ENCODE measurements at regions not wholly inside any gene's neighbourhood (a gene's known extent, or its start where the extent isn't known, plus 50 kb on each side); places are given as distances from the start of the nearest gene placed in this dataset.
"Not testable (repeated sequence)": the region's sequence is repeated elsewhere in the genome, so short reads cannot be mapped to it uniquely, and the experiment has no call there.

DNA sequence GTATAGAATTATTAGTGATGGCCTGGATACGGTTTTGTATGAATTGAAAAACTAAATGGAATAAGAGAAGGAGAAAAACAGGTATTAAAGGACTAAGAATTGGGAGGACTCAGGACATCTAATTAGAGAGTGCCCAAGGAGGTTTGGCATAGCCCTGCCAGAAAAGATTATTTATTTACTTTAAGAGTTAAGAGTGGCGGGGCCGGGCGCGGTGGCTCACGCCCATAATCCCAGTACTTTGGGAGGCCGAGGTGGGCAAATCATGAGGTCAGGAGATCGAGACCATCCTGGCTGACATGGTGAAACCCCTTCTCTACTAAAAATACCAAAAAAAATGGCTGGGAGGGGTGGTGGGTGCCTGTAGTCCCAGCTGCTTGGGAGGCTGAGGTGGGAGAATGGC, 115.2 kb upstream of the KCNJ3 start:
- FAIRE-seq = not testable (repeated sequence)

DNA sequence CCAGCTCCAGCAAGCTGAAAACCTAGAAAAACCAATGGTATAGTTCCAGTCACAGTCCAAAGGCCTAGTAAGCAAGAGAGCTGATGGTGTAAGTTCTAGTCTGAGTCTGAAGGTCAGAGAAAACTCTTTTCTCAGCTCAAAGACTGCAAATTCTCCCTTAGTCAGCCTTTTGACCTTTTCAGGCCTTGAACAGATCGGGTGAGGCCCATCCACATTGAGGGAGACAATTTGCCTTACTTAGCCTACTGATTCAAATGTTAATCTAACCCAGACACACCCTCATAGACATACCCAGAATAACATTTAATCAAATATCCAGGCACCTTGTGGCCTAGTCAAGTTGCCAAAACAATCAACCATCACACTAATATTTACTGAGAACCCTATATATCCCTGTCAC, 110.8 kb upstream of the KCNJ3 start:
- no peak for FAIRE-seq

DNA sequence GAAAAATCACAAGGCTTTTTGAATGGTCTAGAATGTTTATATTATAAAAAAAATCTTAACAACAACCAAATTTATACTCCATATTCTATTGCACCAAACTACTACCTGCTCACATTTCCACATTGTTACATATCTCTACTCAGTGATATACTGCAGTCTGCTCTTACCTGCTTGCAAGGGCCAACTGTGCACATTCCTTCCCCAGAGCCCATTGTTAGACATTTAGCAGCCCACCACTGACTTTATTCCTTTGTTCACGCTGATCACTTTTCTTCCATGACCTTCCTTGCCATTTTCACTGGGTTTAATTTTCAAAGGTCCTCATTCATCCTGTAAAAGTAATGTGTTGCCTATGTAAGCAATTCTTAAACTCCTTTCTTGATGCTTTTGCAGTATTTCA, 109.7 kb upstream of the KCNJ3 start:
- no peak for FAIRE-seq

DNA sequence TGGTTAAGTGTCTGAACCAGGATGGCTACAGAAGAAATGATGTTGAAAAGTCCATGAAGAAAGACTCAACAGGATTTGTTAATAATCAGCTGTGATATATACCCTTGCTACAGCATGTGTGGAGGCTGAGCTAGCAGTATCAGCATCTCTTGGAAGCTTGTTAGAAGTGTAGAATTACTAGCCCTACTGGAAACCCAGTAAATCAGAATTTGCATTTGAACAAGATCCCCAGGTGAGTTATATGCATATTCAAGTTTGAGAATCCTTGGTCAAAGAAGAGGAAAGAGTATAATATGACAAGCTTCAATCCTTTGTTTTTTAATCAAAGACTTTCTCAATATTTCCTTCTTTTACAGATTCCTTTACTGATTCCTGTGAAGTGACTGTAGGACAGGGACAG, 109.0 kb upstream of the KCNJ3 start:
- FAIRE-seq = no peak

DNA sequence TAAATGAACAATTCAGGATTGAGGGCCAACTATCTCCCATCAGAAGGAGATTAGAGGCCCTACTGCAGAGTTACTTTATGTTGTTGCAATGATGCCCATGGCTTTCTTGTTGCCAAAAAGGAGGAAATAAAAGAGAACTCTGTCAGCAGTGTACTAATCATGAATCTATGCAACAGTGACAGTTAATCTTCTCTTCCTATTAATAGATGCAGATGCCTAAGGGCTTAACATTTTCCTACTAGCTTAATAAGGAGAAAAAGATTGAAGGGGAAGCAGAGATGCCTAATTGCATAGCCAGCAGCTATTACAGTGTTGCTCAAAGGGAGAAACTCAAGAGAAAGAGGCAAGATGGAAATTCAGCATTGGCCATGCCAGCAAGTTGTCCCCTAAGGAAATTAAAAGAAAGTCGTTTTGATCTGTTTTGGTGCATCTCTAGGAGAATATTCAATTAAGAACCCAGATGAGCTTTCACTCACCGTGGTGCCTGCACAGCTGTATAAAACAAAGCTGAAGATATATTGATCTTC, 107.1 kb upstream of the KCNJ3 start:
- FAIRE-seq = no peak

DNA sequence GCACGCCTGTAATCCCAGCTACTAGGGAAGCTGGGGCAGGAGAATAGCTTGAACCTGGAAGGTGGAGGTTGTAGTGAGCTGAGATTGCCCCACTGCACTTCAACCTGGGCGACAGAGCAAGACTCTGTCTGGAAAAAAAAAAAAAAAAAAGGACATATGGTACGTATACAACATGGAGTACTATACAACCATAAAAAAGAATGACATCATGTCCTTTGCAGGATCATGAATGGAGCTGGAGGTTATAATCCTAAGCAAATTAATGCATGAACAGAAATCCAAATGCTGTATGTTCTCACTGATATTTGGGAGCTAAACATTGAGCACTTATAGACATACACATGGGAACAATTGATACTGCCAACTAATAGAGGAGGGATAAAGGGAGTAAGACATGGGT, 99.3 kb upstream of the KCNJ3 start:
- FAIRE-seq = no peak

DNA sequence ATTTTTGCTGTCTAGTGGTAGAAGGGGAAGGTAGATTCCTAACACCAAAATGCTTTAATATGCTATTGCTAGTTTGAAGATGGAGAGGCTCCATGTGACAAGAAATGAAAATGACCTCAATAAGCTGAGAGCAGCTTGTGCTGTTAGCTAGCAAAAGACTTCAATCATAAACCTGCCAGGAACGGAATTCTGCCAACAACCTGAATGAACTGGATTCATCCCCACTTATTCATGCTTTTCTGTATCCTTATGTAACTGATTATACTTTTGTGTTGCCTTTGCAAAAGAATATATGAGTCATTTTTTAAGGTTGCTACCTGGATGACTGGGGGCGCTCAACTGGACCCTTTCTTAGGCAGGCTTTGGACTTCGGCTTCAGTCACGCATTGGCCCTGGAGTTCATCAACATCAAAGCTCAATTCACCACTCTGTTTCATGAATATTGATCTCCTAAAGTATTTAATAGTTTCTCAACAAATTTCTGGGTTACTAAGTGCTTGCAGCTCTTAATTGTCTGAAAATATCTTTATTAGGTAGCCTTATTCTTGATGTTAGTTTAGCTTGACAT, 97.5 kb upstream of the KCNJ3 start:
- no peak for FAIRE-seq

DNA sequence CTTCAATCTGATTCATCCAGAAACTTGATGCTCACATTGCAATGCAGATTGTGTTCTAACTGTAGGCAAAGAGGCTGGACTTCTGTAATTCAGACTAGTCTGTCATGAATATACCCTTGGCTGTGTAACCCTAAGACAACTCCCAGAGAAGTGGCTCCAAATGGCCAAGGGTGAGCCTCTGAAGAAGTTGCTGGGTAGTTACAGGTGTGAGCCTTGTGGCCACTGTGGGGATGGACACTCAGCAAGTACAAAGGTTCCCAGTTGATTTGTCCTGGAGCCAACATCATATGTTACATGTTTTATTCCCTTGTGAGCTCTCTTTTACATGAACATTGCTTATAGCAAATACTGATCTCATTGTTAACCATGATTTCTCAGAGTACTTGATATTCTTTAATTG, 94.8 kb upstream of the KCNJ3 start:
- FAIRE-seq = no peak

DNA sequence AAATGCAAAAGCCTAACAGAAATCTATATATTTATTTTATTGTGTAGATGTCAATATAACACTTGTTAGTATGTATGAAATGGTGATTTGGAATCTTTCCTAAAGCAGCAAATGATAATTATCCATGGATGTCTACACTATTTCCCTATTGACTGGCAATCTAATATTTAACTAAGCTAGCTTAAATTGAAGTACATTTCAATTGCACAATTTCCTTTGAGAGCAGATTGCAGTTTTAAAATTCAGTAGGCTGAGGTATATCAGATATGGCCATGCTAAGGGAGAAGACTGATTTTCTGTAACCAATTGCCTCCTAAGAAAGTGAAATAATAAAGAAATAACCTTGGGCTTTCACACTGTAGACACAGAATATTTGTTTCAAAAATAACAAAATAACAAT, 90.1 kb upstream of the KCNJ3 start:
- FAIRE-seq = no peak

DNA sequence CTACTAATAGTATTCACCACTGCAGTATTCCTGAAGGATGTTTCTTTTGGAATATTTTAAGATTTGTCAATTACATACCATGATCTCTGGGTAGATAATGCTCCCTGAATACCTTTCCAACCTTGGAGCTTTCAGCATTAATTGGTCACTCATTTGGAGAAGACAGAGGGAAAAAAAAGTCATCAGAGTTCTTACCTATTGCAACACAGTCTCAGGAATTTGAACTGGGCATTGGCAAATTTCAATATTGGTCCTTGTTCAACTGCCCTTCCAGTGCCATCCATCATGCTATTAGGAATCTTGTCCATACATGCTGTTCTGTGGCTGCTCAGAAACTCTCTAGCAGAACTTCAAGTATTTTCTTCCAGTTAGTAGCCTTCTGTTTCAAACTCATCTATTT, 83.6 kb upstream of the KCNJ3 start:
- FAIRE-seq = no peak

DNA sequence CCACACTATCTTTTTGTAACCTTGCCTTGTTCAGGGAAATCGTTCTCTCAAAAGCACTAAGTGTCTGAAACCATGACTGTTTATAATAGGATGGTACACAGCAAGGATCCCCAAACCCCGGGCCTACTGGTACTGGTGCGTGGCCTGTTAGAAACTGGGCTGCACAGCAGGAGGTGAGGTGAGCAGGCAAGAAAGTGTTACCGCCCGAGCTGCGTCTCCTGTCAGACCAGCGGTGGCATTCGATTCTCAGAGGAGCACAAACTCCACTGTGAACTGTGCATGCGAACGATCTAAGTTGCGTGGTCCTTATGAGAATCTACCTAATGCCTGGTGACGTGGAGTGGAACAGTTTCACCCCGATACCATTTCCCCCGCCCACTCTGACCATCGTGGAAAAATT, 81.8 kb upstream of the KCNJ3 start:
- FAIRE-seq = no peak

DNA sequence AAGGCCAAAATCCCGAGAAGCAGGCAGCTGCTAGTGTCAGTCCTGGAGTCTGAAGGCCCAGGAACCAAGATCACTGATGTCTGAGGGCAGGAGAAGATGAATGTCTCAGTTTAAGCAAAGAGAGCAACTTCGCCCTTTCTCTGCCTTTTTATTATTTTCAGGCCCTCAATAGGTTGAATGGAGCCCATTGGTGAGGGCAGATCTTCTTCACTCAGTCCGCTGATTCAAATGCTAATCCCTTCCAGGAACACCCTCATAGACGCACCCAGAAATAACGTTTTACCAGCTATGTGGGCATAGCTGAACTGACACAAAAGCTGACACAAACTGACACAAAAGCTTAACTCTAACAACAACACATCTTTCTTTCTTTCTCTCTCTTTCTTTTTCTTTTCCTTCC, 78.0 kb upstream of the KCNJ3 start:
- no peak for FAIRE-seq

DNA sequence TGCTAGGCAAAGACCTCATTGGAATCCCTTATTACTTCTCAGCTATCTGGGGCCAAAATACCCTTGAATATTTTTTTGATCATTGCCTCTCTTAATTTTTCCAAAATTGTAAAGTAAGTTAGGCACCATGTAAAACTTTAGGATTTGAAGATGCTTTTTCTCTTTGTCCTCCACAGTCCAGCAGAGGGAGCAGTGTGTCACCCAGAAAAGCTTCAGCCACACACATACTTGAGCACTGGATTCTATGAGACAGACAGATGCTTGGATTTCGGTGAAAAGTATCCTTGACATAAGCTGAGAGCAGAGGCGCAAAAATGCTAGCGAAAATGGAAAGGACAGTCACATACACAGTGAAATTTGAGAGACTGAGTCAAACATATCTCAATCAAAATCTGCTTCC, 74.7 kb upstream of the KCNJ3 start:
- FAIRE-seq = peak; percentile 31

DNA sequence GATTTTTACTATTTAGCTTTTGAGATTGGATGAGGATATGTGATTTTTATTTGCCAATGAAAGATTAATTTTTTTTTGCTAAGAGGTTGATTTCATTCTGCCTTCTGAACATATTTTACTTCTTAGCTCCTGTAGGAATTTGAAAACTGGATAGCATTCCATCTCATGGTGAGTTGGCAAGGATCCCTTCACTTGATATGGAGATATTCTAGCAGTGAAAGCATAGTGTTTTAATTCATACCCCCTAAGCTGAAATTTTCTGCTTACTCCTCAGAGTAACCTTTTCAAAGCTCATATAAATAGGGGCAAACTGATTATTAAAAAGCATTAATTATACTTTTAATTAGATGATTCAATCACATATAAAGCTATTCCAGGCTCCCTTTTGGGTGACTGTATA, 61.0 kb upstream of the KCNJ3 start:
- FAIRE-seq = no peak

DNA sequence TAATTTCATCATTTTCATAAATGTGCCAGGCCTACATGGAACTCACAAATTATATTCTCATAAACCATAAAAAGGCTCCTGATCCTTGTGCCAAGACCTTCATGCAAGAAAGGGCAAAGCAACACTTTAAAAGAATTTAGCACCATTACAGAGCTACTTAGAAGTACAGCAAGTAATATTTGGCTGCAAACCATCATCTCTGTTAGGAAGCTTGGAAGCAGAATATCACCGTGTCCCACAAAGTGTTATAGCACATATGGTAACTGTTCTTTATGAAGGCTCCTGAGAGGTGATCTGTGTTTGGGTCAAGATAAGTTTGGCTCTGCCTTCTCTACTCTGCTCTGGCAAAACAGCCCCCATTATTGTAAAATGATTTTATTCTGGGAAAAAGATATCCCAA, 59.7 kb upstream of the KCNJ3 start:
- FAIRE-seq = no peak

DNA sequence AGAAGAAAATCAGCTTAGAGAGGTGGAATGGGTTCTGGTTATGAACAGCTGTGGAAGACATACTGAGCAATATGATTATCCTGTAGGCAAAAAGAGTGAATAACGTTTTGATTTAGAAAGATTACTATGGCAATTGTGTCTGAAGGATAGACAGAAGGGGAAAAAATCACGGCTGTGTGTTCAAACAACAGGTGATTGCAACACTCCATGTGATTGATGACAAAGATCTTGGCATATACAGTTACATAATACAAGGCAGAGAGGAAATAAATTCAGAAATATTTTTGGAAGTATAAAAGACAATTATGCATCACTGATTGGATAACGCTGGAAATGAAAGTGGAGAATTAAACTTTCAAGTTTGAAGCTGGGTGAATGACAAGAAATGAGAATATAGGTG, 58.5 kb upstream of the KCNJ3 start:
- no peak for FAIRE-seq

All from endometrium (tissue), 2 donors.